RPMI7951 (cell line): ENCODE measurements at regions not wholly inside any gene's neighbourhood (a gene's known extent, or its start where the extent isn't known, plus 50 kb on each side); places are given as distances from the start of the nearest gene placed in this dataset.
"Not testable (repeated sequence)": the region's sequence is repeated elsewhere in the genome, so short reads cannot be mapped to it uniquely, and the experiment has no call there.

Experiments
- DNase-seq: peaks from one replicate; pipeline ENCODE4 v3.0.0-alpha.2; 2012; ENCODE audit warnings: low read depth

- peak; percentile 85 for DNase-seq
These were observed 345.8 kb upstream of the CDH5 start for GRCh38 chr16:66020642-66021041.

GRCh38 chr16:66020046-66020445 is 346.4 kb upstream of the CDH5 start:
- DNase-seq = peak; percentile 68

GRCh38 chr16:66019502-66019901 is 347.0 kb upstream of the CDH5 start:
- not testable (repeated sequence) for DNase-seq

GRCh38 chr16:66014221-66014620 is 352.3 kb upstream of the CDH5 start:
- DNase-seq = no peak

GRCh38 chr16:66013486-66013885 is 353.0 kb upstream of the CDH5 start:
- DNase-seq = no peak

- DNase-seq = no peak
These were observed 358.4 kb upstream of the CDH5 start for GRCh38 chr16:66008136-66008535.

- peak; percentile 66 for DNase-seq
These were observed 358.8 kb upstream of the CDH5 start for GRCh38 chr16:66007717-66008116.

GRCh38 chr16:66006485-66006884 is 360.0 kb upstream of the CDH5 start:
- DNase-seq = no peak

- peak; percentile 42 for DNase-seq
These were observed 361.8 kb upstream of the CDH5 start for GRCh38 chr16:66004699-66005098.

GRCh38 chr16:66003201-66003600 is 363.3 kb upstream of the CDH5 start:
- no peak for DNase-seq

- no peak for DNase-seq
These were observed 363.9 kb upstream of the CDH5 start for GRCh38 chr16:66002601-66003000.

GRCh38 chr16:66001432-66001831 is 365.1 kb upstream of the CDH5 start:
- DNase-seq = no peak

- DNase-seq = no peak
These were observed 368.0 kb upstream of the CDH5 start for GRCh38 chr16:65998443-65998842.

GRCh38 chr16:65994291-65994690 is 372.2 kb upstream of the CDH5 start:
- no peak for DNase-seq

GRCh38 chr16:65991149-65991701 is 375.3 kb upstream of the CDH5 start:
- DNase-seq = no peak

GRCh38 chr16:65989861-65990604 is 376.5 kb upstream of the CDH5 start:
- no peak for DNase-seq

GRCh38 chr16:65988024-65988595 is 378.4 kb upstream of the CDH5 start:
- no peak for DNase-seq

- DNase-seq = no peak
These were observed 382.2 kb upstream of the CDH5 start for GRCh38 chr16:65984296-65984695.

GRCh38 chr16:65981057-65981456 is 385.4 kb upstream of the CDH5 start:
- no peak for DNase-seq

- DNase-seq = peak; percentile 88
These were observed 391.3 kb upstream of the CDH5 start for GRCh38 chr16:65975049-65975708.

- peak; percentile 98 for DNase-seq
These were observed 399.1 kb upstream of the CDH5 start for GRCh38 chr16:65967376-65967775.

- no peak for DNase-seq
These were observed 400.9 kb upstream of the CDH5 start for GRCh38 chr16:65965628-65966027.

GRCh38 chr16:65964752-65965151 is 401.7 kb upstream of the CDH5 start:
- no peak for DNase-seq
